Renal pelvis (tissue), 1 donor: ENCODE measurements at regions not wholly inside any gene's neighbourhood (a gene's known extent, or its start where the extent isn't known, plus 50 kb on each side); places are given as distances from the start of the nearest gene placed in this dataset.
"Not testable (repeated sequence)": the region's sequence is repeated elsewhere in the genome, so short reads cannot be mapped to it uniquely, and the experiment has no call there.

Source experiments
- DNase-seq: peaks from one replicate; pipeline ENCODE4 v3.0.0-alpha.2; 2013

- no peak for DNase-seq
These were observed 127.3 kb upstream of the TACR1 start for GRCh38 chr2:75326645-75327044.

GRCh38 chr2:75325594-75325993 lies 126.3 kb upstream of the TACR1 start:
- DNase-seq = no peak

GRCh38 chr2:75324861-75325284 lies 125.6 kb upstream of the TACR1 start:
- DNase-seq = no peak

- DNase-seq = no peak
These were observed 124.8 kb upstream of the TACR1 start for GRCh38 chr2:75324141-75324540.

- DNase-seq = no peak
These were observed 122.2 kb upstream of the TACR1 start for GRCh38 chr2:75321599-75321922.

- no peak for DNase-seq
These were observed 121.7 kb upstream of the TACR1 start for GRCh38 chr2:75320898-75321598.

- no peak for DNase-seq
These were observed 120.6 kb upstream of the TACR1 start for GRCh38 chr2:75319951-75320350.

- no peak for DNase-seq
These were observed 118.5 kb upstream of the TACR1 start for GRCh38 chr2:75317802-75318201.

- no peak for DNase-seq
These were observed 118.0 kb upstream of the TACR1 start for GRCh38 chr2:75317316-75317715.

GRCh38 chr2:75315436-75315835 lies 116.1 kb upstream of the TACR1 start:
- no peak for DNase-seq

GRCh38 chr2:75311993-75312392 lies 112.7 kb upstream of the TACR1 start:
- no peak for DNase-seq

- no peak for DNase-seq
These were observed 112.2 kb upstream of the TACR1 start for GRCh38 chr2:75311521-75311920.

- no peak for DNase-seq
These were observed 111.6 kb upstream of the TACR1 start for GRCh38 chr2:75310876-75311275.

- no peak for DNase-seq
These were observed 110.5 kb upstream of the TACR1 start for GRCh38 chr2:75309596-75310463.

GRCh38 chr2:75303227-75303626 lies 103.9 kb upstream of the TACR1 start:
- DNase-seq = no peak

GRCh38 chr2:75294362-75294761 lies 95.0 kb upstream of the TACR1 start:
- no peak for DNase-seq

- DNase-seq = no peak
These were observed 93.5 kb upstream of the TACR1 start for GRCh38 chr2:75292826-75293225.

GRCh38 chr2:75290600-75291150 lies 91.4 kb upstream of the TACR1 start:
- DNase-seq = peak; percentile 8

GRCh38 chr2:75289771-75290170 lies 90.5 kb upstream of the TACR1 start:
- DNase-seq = no peak

GRCh38 chr2:75289178-75289577 lies 89.9 kb upstream of the TACR1 start:
- not testable (repeated sequence) for DNase-seq

- DNase-seq = no peak
These were observed 89.4 kb upstream of the TACR1 start for GRCh38 chr2:75288760-75289159.

- no peak for DNase-seq
These were observed 88.5 kb upstream of the TACR1 start for GRCh38 chr2:75287624-75288316.

- no peak for DNase-seq
These were observed 85.0 kb upstream of the TACR1 start for GRCh38 chr2:75284345-75284744.
